Right ventricle myocardium superior (tissue), 1 donor: ENCODE measurements at regions not wholly inside any gene's neighbourhood (a gene's known extent, or its start where the extent isn't known, plus 50 kb on each side); places are given as distances from the start of the nearest gene placed in this dataset.
"Not testable (repeated sequence)": the region's sequence is repeated elsewhere in the genome, so short reads cannot be mapped to it uniquely, and the experiment has no call there.

Experiments used
- ATAC-seq: fragments of 200-7000 bp; cut with Tn5 transposase; one replicate; pipeline ENCODE4 v1.9.1; 2020; ENCODE audit warnings: mild to moderate bottlenecking; ENCODE audit not compliant: poor library complexity
- DNase-seq: peaks from one replicate; pipeline ENCODE4 v3.0.0-alpha.2; 2020
- intact Hi-C: fragments of 100-400 bp; cut with DNase I; formaldehyde crosslinking; loops from one replicate; pipeline ENCODE4 v1.11.2; 2022
- donor health status: DM: no; HTN: yes; CAD: no; lungs with severe emphysema.

GRCh38 chrX:45527834-45528233 lies 327.2 kb upstream of the DIPK2B start:
- ATAC-seq: no peak
- DNase-seq: no peak
- intact Hi-C loops: no loop called here

- intact Hi-C loops: no loop called here
- no peak for DNase-seq
- no peak for ATAC-seq
Measured at GRCh38 chrX:45524805-45525204, 324.1 kb upstream of the DIPK2B start.

GRCh38 chrX:45524296-45524695 lies 323.6 kb upstream of the DIPK2B start:
- ATAC-seq: no peak

GRCh38 chrX:45518552-45518951 lies 317.9 kb upstream of the DIPK2B start:
- ATAC-seq: no peak
- intact Hi-C loops: no loop called here
- no peak for DNase-seq

More at GRCh38 chrX:45524296-45524695, 323.6 kb upstream of the DIPK2B start:
- DNase-seq: no peak
- intact Hi-C loops: no loop called here

GRCh38 chrX:45517090-45517973 lies 316.7 kb upstream of the DIPK2B start:
- DNase-seq (no peak), ATAC-seq (no peak)
- intact Hi-C loops: no loop called here

GRCh38 chrX:45515262-45516215 lies 314.9 kb upstream of the DIPK2B start:
- ATAC-seq (peak; percentile 88), DNase-seq (peak; percentile 49)
- intact Hi-C loops: no loop called here

- ATAC-seq: no peak
- intact Hi-C loops: no loop called here
Measured at GRCh38 chrX:45513042-45513441, 312.4 kb upstream of the DIPK2B start.

GRCh38 chrX:45508454-45508853 lies 307.8 kb upstream of the DIPK2B start:
- DNase-seq: no peak
- ATAC-seq: no peak
- intact Hi-C loops: no loop called here

More at GRCh38 chrX:45513042-45513441, 312.4 kb upstream of the DIPK2B start:
- DNase-seq: no peak

GRCh38 chrX:45506149-45506730 lies 305.6 kb upstream of the DIPK2B start:
- ATAC-seq (peak; percentile 23), DNase-seq (no peak)
- intact Hi-C loops: no loop called here

GRCh38 chrX:45505214-45505613 lies 304.5 kb upstream of the DIPK2B start:
- intact Hi-C loops: no loop called here
- no peak for ATAC-seq
- DNase-seq: no peak

GRCh38 chrX:45503787-45504362 lies 303.2 kb upstream of the DIPK2B start:
- intact Hi-C loops: not testable (repeated sequence)

GRCh38 chrX:45502396-45502795 lies 301.7 kb upstream of the DIPK2B start:
- DNase-seq: no peak
- intact Hi-C loops: no loop called here
- ATAC-seq: no peak

More at GRCh38 chrX:45503787-45504362, 303.2 kb upstream of the DIPK2B start:
- ATAC-seq: not testable (repeated sequence)
- peak; percentile 16 for DNase-seq

- ATAC-seq (no peak), DNase-seq (no peak)
- intact Hi-C loops: no loop called here
Measured at GRCh38 chrX:45497290-45497689, 296.6 kb upstream of the DIPK2B start.

- DNase-seq (no peak), ATAC-seq (no peak)
- intact Hi-C loops: no loop called here
Measured at GRCh38 chrX:45485719-45486118, 285.0 kb upstream of the DIPK2B start.

GRCh38 chrX:45479835-45480422 lies 279.3 kb upstream of the DIPK2B start:
- no peak for DNase-seq
- no peak for ATAC-seq
- intact Hi-C loops: no loop called here

- intact Hi-C loops: no loop called here
- DNase-seq (no peak), ATAC-seq (no peak)
Measured at GRCh38 chrX:45479196-45479834, 278.6 kb upstream of the DIPK2B start.

GRCh38 chrX:45472968-45473367 lies 272.3 kb upstream of the DIPK2B start:
- DNase-seq: no peak
- no peak for ATAC-seq
- intact Hi-C loops: no loop called here

GRCh38 chrX:45467537-45467936 lies 266.9 kb upstream of the DIPK2B start:
- intact Hi-C loops, DNase-seq, ATAC-seq: not testable (repeated sequence)
